ENCODE measurements at regions not wholly inside any gene's neighbourhood (a gene's known extent, or its start where the extent isn't known, plus 50 kb on each side); places are given as distances from the start of the nearest gene placed in this dataset.

GRCh38 chr9:88936132-88936531 lies 55.1 kb upstream of the S1PR3 start:
- H3K9me3 Mint-ChIP-seq: no peaks in the 10 kb centered on the region
- H3K36me3 Mint-ChIP-seq (ENCODE audit: low read depth): no peaks in the 10 kb centered on the region
- intact Hi-C loops (cut with micrococcal nuclease): no loop called here
- peaks cover 1% of the 10 kb centered on the region for H3K4me1 Mint-ChIP-seq (ENCODE audit: low read depth)
- H3K27me3 Mint-ChIP-seq (ENCODE audit: low read depth): peaks cover 35% of the 10 kb centered on the region
- no peak overlapping the region for H3K27ac Mint-ChIP-seq
- H3K4me3 Mint-ChIP-seq (ENCODE audit: low read depth): no peak overlapping the region
- no peak for DNase-seq (ENCODE audit: low spot score)

GRCh38 chr9:88936668-88937067 lies 54.6 kb upstream of the S1PR3 start:
- DNase-seq (ENCODE audit: low spot score): no peak
- no peak overlapping the region for H3K27ac Mint-ChIP-seq
- H3K36me3 Mint-ChIP-seq (ENCODE audit: low read depth): no peaks in the 10 kb centered on the region
- H3K4me1 Mint-ChIP-seq (ENCODE audit: low read depth): peaks cover 1% of the 10 kb centered on the region
- H3K27me3 Mint-ChIP-seq (ENCODE audit: low read depth): peaks cover 34% of the 10 kb centered on the region
- no peak overlapping the region for H3K4me3 Mint-ChIP-seq (ENCODE audit: low read depth)
- no peaks in the 10 kb centered on the region for H3K9me3 Mint-ChIP-seq
- intact Hi-C loops (cut with micrococcal nuclease): no loop called here

- H3K27ac Mint-ChIP-seq: no peak overlapping the region
- peaks cover 1% of the 10 kb centered on the region for H3K4me1 Mint-ChIP-seq (ENCODE audit: low read depth)
- H3K36me3 Mint-ChIP-seq (ENCODE audit: low read depth): no peaks in the 10 kb centered on the region
- H3K4me3 Mint-ChIP-seq (ENCODE audit: low read depth): no peak overlapping the region
- no peaks in the 10 kb centered on the region for H3K9me3 Mint-ChIP-seq
- H3K27me3 Mint-ChIP-seq (ENCODE audit: low read depth): peaks cover 31% of the 10 kb centered on the region
- intact Hi-C loops (cut with micrococcal nuclease): no loop called here
- DNase-seq (ENCODE audit: low spot score): no peak
Observed at GRCh38 chr9:88937248-88937647, 54.0 kb upstream of the S1PR3 start.

GRCh38 chr9:88938189-88938588 lies 53.1 kb upstream of the S1PR3 start:
- peaks cover 32% of the 10 kb centered on the region for H3K27me3 Mint-ChIP-seq (ENCODE audit: low read depth)
- DNase-seq (ENCODE audit: low spot score): no peak
- no peak overlapping the region for H3K27ac Mint-ChIP-seq
- no peaks in the 10 kb centered on the region for H3K9me3 Mint-ChIP-seq
- H3K4me1 Mint-ChIP-seq (ENCODE audit: low read depth): peaks cover under 1% of the 10 kb centered on the region
- intact Hi-C loops (cut with micrococcal nuclease): no loop called here
- H3K4me3 Mint-ChIP-seq (ENCODE audit: low read depth): no peak overlapping the region
- no peaks in the 10 kb centered on the region for H3K36me3 Mint-ChIP-seq (ENCODE audit: low read depth)
